ENCODE measurements at regions not wholly inside any gene's neighbourhood (a gene's known extent, or its start where the extent isn't known, plus 50 kb on each side); places are given as distances from the start of the nearest gene placed in this dataset.

- no peaks in the 10 kb centered on the region for H3K36me3 ChIP-seq
- no peak for ATAC-seq
- DNase-seq: no peak
- intact Hi-C loops (cut with DNase I): no loop called here
- TF ChIP-seq CTCF (IDR thresholded peaks at IDR 0.05): no peak
- 59 to 69% methylated on average over 6 of the region's 6 CpGs for WGBS, 2 donors
- H3K27me3 ChIP-seq: peaks cover 0 to 51% (median 31%) of the 10 kb centered on the region in 7 donors
- H3K4me1 ChIP-seq: no peaks in the 10 kb centered on the region
- no peak overlapping the region for H3K27ac ChIP-seq
- H3K4me3 ChIP-seq: no peak overlapping the region
- no peaks in the 10 kb centered on the region for H3K9me3 ChIP-seq
These were observed 133.1 kb upstream of the SFSWAP start for GRCh38 chr12:131577766-131578165.

- intact Hi-C loops (cut with DNase I): no loop called here
- WGBS, 2 donors: 36 to 39% methylated on average over 11 of the region's 11 CpGs
- Histone ChIP-seq H3K4me3 (no peak overlapping the region), H3K27ac (no peak overlapping the region), H3K36me3 (no peaks in the 10 kb centered on the region), H3K4me1 (no peaks in the 10 kb centered on the region), H3K9me3 (no peaks in the 10 kb centered on the region), H3K27me3 (peaks cover 0 to 52% (median 29%) of the 10 kb centered on the region in 7 donors)
- ATAC-seq: no peak
- no peak for DNase-seq
- no peak for TF ChIP-seq CTCF (IDR thresholded peaks at IDR 0.05)
These were observed 131.9 kb upstream of the SFSWAP start for GRCh38 chr12:131578828-131579470.

DNA sequence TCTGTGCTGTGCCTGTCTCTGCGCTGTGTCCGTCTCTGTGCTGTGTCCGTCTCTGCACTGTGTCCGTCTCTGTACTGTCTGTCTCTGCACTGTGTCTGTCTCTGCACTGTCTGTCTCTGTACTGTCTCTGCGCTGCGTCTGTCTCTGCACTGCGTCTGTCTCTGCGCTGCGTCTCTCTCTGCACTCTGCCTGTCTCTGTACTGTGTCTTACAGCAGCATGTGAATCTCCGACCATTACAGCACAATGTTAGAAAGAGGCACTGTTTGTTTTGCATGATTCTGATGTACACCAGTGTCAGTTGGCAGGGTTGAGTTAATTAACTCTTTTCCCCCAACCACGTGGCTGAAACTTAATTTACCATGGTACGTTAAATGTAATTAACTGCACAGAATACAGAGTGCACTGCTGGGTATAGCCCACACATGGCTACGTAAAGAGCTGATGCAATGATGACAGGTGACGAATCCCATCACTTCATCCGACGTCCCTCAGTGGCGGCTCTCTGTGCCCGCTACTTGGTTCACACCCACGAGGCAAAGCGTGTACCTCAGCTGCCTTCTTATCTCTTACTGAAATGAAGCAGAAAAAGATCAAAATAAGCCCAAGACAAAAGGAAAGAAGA is 127.7 kb upstream of the SFSWAP start:
- Histone ChIP-seq H3K9me3 (peaks cover 0 to 12% (median 0%) of the 10 kb centered on the region in 11 donors), H3K4me3 (no peak overlapping the region), H3K4me1 (no peaks in the 10 kb centered on the region), H3K27me3 (peaks cover 0 to 44% (median 34%) of the 10 kb centered on the region in 7 donors), H3K36me3 (no peaks in the 10 kb centered on the region), H3K27ac (no peak overlapping the region)
- 53 to 61% methylated on average over 20 of the region's 20 CpGs for WGBS, 2 donors
- no peak for ATAC-seq
- intact Hi-C loops (cut with DNase I): no loop called here
- DNase-seq: no peak
- no peak for TF ChIP-seq CTCF (IDR thresholded peaks at IDR 0.05)

DNA sequence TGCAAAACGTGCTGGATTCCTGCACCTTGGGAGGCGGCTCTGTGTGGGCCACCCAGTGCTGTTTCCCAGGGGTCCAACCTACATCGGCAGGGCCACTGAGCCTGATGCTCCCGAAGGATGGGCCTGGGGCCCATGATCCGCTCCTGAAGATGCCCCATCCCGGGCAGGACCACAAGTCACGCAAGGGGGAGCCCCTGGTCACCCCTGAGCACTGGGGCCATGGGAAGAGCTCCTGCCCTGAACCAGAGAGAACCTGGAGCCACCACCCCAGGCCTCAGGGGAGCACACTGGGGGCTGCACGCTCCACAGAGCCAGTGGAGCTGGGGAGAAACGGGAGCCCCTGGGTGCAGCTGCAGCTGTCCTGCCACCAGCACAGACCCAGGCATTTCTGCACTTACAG is 124.6 kb upstream of the SFSWAP start:
- no peak for TF ChIP-seq CTCF (IDR thresholded peaks at IDR 0.05)
- 81 to 84% methylated on average over 9 of the region's 9 CpGs for WGBS, 2 donors
- H3K36me3 ChIP-seq: no peaks in the 10 kb centered on the region
- ATAC-seq: no peak
- no peak overlapping the region for H3K27ac ChIP-seq
- intact Hi-C loops (cut with DNase I): no loop called here
- H3K27me3 ChIP-seq: peaks cover 0 to 36% (median 26%) of the 10 kb centered on the region in 7 donors
- peaks cover 0 to 12% (median 0%) of the 10 kb centered on the region in 11 donors for H3K9me3 ChIP-seq
- H3K4me3 ChIP-seq: no peak overlapping the region
- no peak for DNase-seq
- peaks cover 0 to 14% (median 0%) of the 10 kb centered on the region in 9 donors for H3K4me1 ChIP-seq
